NCI-H2107 treated with DMSO at 0.1 percent for 48 hours (cell line): ENCODE measurements at regions not wholly inside any gene's neighbourhood (a gene's known extent, or its start where the extent isn't known, plus 50 kb on each side); places are given as distances from the start of the nearest gene placed in this dataset.

Source experiments
- DNase-seq: peaks from one replicate; lab custom pipeline; 2025; ENCODE audit not compliant: unreplicated experiment; lab: John Stamatoyannopoulos, UW

DNA sequence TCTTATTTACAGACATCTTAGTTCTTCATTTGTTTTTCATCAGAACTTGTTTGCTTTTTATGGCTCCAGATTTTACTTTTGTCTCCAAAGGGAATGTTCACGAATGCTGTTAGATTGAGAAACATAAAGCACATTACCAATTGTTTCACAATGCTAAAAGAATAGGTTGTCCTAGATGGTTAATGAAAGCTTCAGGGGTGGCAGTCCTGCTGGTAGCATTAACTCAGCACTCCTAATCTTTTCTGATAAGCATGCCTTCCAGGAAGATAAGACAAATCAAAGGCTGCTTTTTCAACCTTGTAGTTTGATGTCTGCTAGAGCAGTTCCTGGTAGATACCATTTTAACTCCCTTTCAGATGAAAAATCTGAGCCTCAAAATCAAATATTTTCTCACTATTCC is 619.4 kb downstream of the PYDC2 start:
- no peak for DNase-seq

DNA sequence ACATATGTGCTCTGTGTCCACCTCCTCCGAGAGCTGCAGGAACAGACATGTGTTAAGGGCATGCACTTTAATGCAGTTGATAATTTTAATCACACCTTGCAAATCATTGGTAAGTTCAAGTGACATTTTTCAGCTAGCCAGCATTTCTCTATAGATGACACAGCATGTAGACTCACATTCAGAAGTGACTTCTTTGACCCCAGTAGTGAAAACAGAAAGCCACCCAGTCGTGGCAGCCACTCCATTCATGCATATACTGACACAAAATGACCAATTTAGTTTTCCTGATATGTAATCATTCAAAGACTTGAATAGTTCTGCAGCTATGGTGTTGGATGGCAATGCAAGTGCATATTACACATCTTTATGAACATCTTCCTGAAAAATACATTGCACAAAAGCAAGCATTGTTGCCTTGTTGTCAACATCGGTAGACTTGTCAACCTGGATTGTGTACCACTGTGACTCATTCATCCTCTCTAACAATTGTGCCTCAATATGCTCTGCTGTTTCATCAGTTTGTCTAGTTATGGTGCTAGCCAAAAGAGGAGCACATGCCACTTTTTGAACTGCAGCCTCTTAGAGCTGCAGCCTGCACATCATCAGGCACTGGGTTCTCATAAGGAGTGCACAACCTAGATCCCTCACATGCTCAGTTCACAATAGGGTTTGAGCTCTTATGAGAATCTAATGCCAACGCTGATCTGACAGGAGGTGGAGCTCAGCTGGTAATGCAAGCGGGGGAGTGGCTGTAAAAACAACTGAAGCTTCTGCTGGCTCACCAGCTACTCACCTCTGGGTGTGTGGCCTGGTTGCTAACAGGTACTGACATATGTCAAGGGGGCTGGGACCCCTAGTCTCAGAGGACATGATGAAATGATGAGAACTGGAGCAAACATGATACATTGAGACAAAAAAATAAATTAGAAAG is 622.0 kb downstream of the PYDC2 start:
- no peak for DNase-seq
